Type B pancreatic cell (in vitro differentiated cells): ENCODE measurements at regions not wholly inside any gene's neighbourhood (a gene's known extent, or its start where the extent isn't known, plus 50 kb on each side); places are given as distances from the start of the nearest gene placed in this dataset.
A peak's percentile ranks its signal among the peaks of the same experiment; 100 is the strongest.
"Not testable (repeated sequence)": the region's sequence is repeated elsewhere in the genome, so short reads cannot be mapped to it uniquely, and the experiment has no call there.

ENCODE experiments used
- DNase-seq: peaks from one replicate; pipeline ENCODE4 v3.0.0; 2021; ENCODE audit warnings: mixed read lengths; ENCODE audit not compliant: unreplicated experiment; ENCODE audit errors: extremely low spot score
- H3K27ac Mint-ChIP-seq: 2 replicates; pipeline ENCODE4 v1.8.0; 2021; ENCODE audit warnings: mild to moderate bottlenecking, mixed read lengths
- H3K27me3 Mint-ChIP-seq: 2 replicates; pipeline ENCODE4 v1.8.0; 2021; ENCODE audit warnings: mixed read lengths
- H3K36me3 Mint-ChIP-seq: 2 replicates; pipeline ENCODE4 v1.8.0; 2021; ENCODE audit warnings: mixed read lengths
- H3K4me1 Mint-ChIP-seq: one replicate; pipeline ENCODE4 v1.8.0; 2021; ENCODE audit warnings: mixed read lengths; ENCODE audit not compliant: unreplicated experiment
- H3K4me3 Mint-ChIP-seq: 2 replicates; pipeline ENCODE4 v1.8.0; 2021; ENCODE audit warnings: mild to moderate bottlenecking, mixed read lengths
- H3K9me3 Mint-ChIP-seq: 2 replicates; pipeline ENCODE4 v1.8.0; 2021; ENCODE audit warnings: mixed read lengths
- TF ChIP-seq, protein P1 (sequence below): fragments of 200-600 bp; sonication (generic); conservative IDR thresholded peaks from 2 replicates; pipeline ENCODE4 v1.5.0; 2021; ENCODE audit warnings: antibody characterized with exemption, mild to moderate bottlenecking

DNA sequence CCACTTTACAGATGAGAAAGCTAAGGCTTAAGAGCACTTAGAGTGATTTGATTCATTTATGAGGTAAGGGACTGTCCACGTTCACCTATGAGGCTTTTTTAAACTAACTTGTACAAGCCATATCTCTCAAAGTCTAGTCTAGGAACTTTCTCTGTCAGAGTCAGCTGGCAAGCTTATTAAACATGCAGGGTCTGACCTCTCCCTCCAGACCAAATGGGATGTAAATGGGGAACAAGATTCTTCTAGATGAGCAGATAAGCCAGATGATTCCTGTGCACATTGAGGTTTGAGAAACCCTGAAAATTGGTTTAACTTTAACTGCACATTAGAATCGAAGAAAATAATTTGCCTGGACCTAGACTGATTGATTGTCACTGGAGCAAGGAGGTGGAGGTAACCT is 160.0 kb upstream of the SPRY1 start:
- H3K4me3 Mint-ChIP-seq = no peak overlapping the region
- TF ChIP-seq, protein P1, sequence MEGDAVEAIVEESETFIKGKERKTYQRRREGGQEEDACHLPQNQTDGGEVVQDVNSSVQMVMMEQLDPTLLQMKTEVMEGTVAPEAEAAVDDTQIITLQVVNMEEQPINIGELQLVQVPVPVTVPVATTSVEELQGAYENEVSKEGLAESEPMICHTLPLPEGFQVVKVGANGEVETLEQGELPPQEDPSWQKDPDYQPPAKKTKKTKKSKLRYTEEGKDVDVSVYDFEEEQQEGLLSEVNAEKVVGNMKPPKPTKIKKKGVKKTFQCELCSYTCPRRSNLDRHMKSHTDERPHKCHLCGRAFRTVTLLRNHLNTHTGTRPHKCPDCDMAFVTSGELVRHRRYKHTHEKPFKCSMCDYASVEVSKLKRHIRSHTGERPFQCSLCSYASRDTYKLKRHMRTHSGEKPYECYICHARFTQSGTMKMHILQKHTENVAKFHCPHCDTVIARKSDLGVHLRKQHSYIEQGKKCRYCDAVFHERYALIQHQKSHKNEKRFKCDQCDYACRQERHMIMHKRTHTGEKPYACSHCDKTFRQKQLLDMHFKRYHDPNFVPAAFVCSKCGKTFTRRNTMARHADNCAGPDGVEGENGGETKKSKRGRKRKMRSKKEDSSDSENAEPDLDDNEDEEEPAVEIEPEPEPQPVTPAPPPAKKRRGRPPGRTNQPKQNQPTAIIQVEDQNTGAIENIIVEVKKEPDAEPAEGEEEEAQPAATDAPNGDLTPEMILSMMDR = no peak
- H3K4me1 Mint-ChIP-seq = peaks cover 11% of the 10 kb centered on the region
- no peaks in the 10 kb centered on the region for H3K27me3 Mint-ChIP-seq
- peaks cover 3% of the 10 kb centered on the region for H3K9me3 Mint-ChIP-seq
- H3K27ac Mint-ChIP-seq = no peak overlapping the region
- H3K36me3 Mint-ChIP-seq = peaks cover 5% of the 10 kb centered on the region
- DNase-seq = no peak

DNA sequence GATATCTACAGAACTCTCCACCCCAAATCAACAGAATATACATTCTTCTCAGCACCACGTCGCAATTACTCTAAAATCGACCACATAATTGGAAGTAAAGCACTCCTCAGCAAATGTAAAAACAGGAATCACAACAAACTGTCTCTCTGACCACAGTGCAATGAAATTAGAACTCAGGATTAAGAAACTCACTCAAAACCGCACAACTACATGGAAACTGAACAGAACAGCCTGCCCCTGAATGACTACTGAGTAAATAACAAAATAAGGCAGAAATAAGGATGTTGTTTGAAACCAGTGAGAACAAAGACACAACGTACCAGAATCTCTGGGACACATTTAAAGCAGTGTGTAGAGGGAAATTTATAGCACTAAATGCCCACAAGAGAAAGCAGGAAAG is 156.3 kb upstream of the SPRY1 start:
- not testable (repeated sequence) for H3K36me3 Mint-ChIP-seq, H3K4me3 Mint-ChIP-seq, H3K9me3 Mint-ChIP-seq, DNase-seq, H3K27me3 Mint-ChIP-seq, H3K4me1 Mint-ChIP-seq, H3K27ac Mint-ChIP-seq

DNA sequence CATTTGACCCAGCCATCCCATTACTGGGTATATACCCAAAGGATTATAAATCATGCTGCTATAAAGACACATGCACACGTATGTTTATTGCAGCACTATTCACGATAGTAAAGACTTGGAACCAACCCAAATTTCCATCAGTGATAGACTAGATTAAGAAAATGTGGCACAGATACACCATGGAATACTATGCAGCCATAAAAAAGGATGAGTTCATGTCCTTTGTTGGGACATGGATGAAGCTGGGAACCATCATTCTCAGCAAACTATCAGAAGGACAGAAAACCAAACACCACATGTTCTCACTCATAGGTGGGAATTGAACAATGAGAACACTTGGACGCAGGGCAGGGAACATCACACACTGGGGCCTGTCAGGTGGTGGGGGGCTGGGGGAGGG is 153.4 kb upstream of the SPRY1 start:
- not testable (repeated sequence) for H3K27me3 Mint-ChIP-seq

DNA sequence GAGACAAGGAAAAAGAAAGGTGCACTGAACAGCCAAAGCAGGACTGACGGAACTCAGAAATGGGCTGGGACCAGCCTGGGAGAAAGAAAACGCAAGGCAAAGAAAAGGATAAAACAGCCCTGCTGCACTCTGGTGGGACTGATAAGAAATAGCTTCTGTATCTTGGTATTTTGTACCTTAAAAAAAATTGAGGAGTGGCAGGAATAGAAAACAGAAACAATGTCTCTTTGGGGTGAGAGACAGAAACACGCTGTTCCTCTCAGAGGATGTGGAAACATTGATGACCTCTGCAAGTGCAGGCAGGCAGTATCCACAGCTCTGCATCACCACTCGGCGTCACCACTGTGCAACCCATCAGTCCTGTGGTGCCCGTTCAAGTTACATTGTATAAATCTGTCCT is 152.5 kb upstream of the SPRY1 start:
- no peak overlapping the region for H3K27ac Mint-ChIP-seq
- TF ChIP-seq, protein P1 = no peak
- DNase-seq = no peak
- H3K4me3 Mint-ChIP-seq = no peak overlapping the region
- peaks cover 3% of the 10 kb centered on the region for H3K9me3 Mint-ChIP-seq
- H3K36me3 Mint-ChIP-seq = peaks cover 6% of the 10 kb centered on the region
- no peaks in the 10 kb centered on the region for H3K27me3 Mint-ChIP-seq
- peaks cover 21% of the 10 kb centered on the region for H3K4me1 Mint-ChIP-seq

More for the DNA sequence above, 153.4 kb upstream of the SPRY1 start:
- H3K4me1 Mint-ChIP-seq = peaks cover 13% of the 10 kb centered on the region
- H3K36me3 Mint-ChIP-seq, DNase-seq, H3K27ac Mint-ChIP-seq, H3K4me3 Mint-ChIP-seq, H3K9me3 Mint-ChIP-seq: not testable (repeated sequence)

DNA sequence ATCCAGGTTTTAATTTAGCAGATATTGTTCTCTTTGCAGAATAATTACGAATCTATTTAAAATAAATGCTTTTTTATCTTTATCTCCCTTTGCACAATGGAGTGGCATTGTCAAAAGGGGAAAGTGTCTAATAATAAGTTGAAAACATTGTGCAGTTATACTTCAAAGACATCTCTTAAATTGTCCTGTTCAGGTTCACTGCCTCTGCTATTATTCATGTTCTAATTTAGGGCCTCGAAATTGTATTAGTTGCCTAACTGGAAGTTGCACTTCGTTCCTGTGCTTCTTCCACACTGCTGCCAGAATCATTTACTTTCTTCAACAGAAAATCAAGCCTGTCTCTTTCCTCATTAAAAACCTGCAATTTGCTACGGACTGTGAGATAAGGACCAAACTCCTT is 150.5 kb upstream of the SPRY1 start:
- Mint-ChIP-seq H3K36me3 (peaks cover 6% of the 10 kb centered on the region), H3K27me3 (no peaks in the 10 kb centered on the region), H3K27ac (no peak overlapping the region), H3K9me3 (no peaks in the 10 kb centered on the region), H3K4me1 (peaks cover 32% of the 10 kb centered on the region), H3K4me3 (no peak overlapping the region)
- TF ChIP-seq, protein P1 = no peak
- no peak for DNase-seq

DNA sequence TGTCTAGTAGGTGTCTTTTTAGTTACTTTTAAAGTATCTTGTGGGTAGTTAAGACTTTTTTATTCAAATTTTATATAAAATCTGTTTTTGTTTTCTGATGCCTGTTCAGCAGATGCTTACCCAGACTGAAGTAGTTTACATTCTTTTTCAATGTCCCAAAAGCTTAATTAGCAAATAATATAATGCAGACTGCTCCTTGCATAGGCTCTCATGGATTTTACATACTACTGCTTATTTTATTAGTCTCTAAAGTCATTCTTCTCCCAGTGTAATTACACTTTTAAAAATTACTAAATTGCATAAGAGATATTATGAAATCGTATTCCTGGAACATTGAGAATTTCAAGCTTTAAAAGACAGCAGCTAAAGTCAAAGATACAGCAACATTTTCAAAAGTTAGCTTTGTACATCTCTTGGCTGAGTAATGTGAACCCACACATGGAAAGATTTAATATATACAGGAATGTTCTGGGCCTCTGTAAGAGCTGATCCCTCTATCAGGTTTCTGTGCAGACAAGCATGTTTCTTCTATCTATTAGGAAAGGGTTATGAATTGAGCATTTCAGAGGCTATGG is 148.4 kb upstream of the SPRY1 start:
- TF ChIP-seq, protein P1 = no peak
- Mint-ChIP-seq H3K27ac (no peak overlapping the region), H3K27me3 (no peaks in the 10 kb centered on the region), H3K36me3 (no peaks in the 10 kb centered on the region), H3K4me1 (peaks cover 32% of the 10 kb centered on the region), H3K4me3 (no peak overlapping the region), H3K9me3 (no peaks in the 10 kb centered on the region)
- no peak for DNase-seq

DNA sequence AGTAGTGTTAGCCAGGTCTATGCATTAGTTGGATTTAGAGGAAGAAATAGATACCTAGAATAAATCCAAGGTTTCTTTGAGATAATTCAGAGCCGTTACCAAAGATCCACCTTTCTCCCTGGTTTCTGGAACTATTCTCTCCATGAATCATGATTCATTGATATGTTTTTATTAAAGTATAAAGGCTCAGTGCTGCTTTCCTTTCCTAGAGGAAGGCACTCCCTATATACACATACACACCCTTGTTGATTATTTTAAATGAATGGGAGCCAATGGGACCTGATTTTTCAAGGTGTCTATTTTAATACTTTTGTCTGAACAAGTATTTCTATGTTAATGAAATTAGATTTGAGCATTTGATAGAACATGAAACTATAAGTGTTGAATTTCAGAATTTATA is 146.8 kb upstream of the SPRY1 start:
- H3K36me3 Mint-ChIP-seq = no peaks in the 10 kb centered on the region
- H3K4me3 Mint-ChIP-seq = no peak overlapping the region
- no peaks in the 10 kb centered on the region for H3K9me3 Mint-ChIP-seq
- peak overlapping the region; percentile 6 for H3K27ac Mint-ChIP-seq
- TF ChIP-seq, protein P1 = no peak
- DNase-seq = no peak
- H3K4me1 Mint-ChIP-seq = peaks cover 32% of the 10 kb centered on the region
- H3K27me3 Mint-ChIP-seq = no peaks in the 10 kb centered on the region
